CD4-positive, alpha-beta T cell treated with Interleukin-15 for 1 hour (primary cell): ENCODE measurements at regions not wholly inside any gene's neighbourhood (a gene's known extent, or its start where the extent isn't known, plus 50 kb on each side); places are given as distances from the start of the nearest gene placed in this dataset.
"Not testable (repeated sequence)": the region's sequence is repeated elsewhere in the genome, so short reads cannot be mapped to it uniquely, and the experiment has no call there.

Experiments
- DNase-seq: peaks from one replicate; pipeline ENCODE4 v3.0.0-alpha.2; 2020

DNA sequence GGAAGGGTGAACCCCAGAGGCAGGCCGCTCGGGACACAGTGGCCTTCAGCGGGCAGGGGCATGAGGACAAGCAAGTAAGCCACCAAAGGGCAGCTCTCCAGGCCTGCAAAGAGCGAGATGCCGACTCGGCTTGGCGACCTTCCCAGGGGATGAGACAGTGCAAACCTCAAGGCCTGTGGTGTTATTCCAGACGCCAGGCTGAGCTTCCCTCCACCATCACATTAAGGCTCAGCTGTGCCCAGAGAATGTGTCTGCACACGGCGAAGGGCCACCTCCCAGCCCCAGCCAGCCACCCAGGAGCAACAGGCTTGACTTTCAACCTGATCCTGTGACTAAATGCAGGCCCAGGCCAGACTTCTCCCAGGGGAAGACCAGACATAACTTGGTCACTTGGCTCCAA is 251.4 kb downstream of the SOX9 start:
- DNase-seq, result no peak

DNA sequence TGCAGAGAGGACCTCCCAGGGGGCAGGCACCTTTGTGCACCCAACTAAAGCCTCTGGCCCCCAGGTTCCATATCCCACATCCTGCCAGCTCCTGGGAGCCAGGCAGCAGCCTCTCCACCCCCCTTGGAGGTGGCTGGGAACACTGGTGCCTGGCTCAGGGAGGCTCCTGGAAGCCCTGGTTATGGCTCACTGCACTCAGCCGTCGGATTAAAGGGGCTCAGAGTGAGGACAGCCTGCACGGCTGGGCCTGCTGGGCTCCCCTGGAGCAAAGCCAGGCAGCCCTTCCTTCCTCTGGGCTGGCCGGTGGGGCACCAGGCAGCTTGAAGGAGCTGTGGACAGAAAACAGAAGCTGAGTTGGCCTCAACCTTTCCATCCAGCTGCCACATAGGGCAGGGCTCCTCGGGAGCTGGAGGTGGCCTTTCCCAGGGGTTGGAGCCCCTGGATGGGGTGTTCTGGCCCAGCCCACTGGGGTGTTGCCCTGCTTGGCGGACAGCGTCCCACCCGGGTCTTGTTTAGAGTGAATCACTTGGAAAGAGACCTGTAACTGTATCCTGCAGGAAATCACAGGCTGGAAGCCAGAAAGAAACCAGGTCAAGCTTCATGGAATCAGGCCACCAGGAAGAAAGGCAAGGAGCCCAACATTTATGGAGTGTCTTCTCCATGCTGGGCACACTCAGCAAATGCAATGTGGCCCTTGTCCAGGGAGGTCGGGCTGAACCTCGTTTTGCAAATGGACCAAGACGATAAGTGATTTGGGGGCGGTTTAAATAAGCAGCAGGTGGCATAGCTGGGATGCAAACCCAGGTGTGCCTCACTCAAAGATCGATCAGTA is 253.3 kb downstream of the SOX9 start:
- no peak for DNase-seq

DNA sequence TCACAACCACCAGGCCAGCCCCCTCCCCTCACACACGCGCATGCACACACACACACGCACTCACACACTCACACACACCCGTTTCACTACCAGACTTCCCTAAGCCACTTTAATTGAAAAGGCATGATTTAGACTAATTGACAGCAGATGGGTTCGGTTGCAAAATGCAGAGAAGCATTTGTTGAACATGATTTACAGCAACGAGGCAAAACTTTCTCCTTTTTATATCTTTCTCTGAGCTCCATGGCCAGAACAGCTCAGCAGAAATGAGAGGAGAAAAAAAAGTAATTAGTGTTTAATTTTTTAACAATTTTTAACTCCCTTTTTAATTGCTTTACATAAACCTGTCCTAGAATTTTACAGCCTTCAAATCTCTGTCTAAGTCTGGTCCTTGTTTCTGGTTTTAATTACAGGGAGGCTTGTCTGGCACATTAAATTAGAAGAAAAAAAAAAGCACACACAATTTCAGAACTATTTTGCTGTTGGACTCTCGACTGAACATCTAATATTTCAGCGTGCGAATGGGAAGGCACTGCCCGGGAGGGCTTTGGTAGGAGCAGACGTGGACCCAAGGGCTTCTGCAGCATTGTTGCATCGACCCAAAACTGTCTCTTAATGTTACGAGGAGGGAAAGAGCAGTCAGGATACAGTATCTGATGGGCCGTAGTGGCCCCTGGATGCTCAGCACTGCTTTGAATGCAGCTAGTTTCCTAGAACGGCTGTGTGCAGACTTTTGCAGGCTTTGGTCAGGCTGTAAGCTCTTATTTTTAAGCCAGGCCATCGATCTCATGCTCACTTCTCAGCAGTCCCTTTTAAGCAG is 255.9 kb downstream of the SOX9 start:
- DNase-seq, result no peak

DNA sequence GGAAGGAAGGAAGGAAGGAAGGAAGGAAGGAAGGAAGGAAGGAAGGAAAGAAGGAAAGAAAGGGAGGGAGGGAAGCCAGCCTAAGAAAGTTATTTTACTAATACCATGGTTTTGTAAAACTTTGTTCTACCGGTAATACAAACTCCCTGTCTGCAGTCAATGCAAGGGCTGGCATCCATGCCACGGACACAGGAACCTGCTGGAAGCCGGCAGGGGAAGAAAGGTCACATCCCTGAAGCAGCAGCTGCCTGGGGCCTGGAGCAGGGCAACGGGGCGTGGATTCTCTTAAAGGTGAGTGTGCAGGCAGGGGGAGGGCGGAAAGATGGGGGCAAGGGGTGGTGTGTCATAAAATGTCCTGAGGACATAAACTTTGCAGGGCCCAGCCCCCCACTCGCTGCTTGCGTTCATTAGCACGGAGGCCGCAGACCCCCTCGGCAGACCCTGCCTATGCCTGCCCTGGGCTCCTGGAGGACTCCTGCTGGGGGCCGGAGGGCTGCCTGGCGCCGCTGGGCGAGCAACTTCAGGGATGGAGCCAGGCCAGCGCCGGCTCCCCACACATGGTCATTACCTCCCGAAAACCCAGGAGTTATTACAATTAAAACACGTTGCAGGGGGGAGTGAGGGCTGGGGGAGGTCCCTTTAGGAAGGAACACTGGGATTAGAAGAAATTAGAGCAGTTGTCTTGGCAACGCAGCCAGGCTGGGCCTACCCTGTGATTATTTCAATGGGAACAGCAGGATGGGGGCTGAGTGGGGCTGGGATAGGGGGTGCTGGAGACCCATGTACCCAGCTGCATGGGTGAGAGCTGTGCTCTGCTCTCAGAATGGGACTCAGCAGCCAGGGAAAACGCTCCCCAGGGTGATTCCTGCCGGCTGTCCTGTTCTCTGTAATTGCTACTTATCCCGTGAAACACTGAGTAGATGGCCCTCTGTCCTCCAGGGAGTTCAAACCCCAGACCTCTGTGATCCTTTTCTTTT is 257.9 kb downstream of the SOX9 start:
- DNase-seq, result no peak

DNA sequence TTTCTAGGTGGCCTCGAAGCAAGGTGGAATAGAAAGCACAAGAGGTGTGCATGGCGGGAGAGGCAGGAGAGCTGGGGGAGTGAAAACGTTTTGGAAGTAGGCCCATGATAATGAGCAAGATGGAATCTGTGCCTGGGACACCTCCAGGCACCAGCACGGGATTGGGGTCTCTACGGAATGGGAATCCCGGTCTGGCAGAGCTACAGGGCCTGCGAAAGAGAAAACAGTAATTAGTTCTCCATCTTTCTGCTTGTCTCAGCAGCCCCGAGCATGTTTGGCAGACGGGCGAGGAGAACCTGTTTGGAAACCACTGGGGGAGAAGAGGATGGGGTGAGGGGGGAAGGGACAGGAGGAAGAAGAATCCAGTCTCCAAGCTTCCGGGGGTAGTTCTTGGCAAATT is 258.7 kb downstream of the SOX9 start:
- no peak for DNase-seq

DNA sequence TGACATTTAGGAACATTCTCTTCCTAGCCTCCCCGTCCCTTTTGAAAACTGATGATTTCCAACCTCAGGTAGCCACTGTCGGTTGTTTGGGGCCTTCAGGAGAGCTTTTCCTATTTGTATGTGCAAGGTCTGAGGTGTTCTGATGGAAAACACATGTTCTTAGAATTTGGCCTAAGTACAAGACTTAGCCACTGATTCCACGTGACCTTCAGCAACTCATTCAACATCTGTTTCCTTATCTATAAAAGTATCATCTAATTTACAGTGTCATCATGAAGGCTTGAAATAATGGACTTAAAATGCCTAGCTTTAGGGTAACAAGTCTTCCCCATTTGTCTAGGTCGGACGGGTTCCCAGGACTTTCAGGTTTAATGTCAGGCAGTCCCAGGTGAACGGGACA is 259.3 kb downstream of the SOX9 start:
- no peak for DNase-seq

DNA sequence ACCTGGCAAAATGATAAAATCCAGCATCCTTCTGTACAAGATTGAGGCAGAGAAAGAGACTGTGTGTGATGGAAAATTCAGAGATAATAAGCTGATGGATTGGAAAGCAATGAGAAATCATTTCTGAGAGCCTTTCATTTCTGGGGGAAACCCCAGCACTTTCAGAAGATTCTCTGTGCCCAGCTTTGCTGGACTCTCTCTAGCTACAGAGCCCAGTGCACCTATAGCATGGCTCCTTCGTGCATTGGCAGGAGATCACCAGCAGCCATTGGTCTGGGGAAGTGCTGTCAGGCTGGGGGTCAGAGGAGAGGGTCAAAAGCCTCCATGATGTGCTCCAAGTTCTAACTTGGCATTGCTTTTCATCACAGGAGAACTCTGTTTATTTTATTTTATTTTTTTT is 259.9 kb downstream of the SOX9 start:
- no peak for DNase-seq

DNA sequence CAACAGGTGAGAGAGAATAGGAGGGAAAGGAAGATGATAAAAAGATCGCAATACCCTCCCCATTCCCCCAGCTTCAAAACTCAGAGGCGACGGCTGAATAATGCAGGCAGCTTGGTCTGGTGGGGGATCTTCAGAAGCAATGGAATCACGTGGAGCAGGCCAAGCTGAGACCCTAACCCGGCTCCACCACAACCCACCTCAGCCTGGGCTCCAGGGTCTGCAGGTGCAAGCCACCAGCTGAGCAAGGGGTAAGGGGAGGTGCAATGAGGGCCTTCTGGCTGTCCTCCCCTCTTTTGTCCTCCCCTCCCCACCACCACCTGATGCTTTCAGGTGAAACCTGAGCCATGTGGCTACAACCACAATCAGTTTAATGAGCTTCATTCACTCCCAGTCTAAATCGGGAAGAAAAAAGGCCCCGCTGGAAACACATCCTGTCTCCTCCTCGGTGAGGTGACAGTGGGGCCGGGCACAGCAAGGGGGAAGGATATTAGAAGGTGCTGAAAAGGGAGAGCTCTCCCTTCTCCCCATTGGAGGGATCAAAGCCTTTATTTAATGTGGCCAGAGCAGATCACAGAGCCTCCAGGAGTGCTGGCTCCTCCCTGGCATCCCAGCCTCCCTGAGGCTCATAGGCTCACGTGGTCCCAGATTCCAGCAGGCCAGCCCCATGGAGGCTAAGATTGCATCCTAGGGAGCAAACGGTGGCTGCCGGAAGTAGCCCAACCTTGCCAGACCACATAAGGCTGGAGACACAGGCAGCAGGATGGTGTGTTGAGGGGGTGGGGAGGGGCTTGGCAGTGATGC is 261.0 kb downstream of the SOX9 start:
- DNase-seq, result no peak

DNA sequence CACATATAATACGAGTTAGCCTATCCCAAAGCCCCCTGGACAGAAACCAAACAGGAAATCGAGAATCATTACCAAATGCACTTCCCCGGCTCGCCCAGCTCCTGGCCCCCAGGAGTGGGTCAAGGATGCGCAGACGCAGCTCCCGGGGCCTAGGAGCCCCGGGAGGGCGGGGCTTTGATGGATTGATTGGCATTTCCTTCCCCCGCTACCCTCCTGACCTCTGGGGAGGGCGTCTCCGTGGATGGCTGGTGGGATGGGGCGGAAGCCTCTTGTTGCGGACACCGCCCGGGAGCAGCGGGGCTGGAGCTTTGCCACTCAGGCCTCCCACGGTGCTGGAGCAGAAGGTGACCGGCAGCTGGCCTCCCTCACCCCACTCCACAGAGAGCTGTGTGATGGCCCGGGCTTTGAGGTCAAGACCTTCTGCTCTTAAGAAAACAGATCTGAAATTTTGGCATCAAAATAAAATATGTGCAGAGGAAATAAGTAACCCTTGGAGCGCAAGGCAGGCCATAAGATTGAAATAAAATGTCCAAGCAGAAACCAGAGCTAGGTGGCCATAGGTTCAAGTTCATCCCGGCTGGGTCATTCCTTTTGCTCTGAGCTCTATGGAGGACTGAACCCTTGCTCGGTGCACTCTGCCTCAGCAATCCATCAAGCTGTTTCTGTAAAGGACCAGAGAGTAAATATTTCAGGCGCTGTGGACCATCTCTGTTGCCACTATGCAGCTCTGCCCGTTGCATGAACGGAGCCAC is 262.3 kb downstream of the SOX9 start:
- no peak for DNase-seq

DNA sequence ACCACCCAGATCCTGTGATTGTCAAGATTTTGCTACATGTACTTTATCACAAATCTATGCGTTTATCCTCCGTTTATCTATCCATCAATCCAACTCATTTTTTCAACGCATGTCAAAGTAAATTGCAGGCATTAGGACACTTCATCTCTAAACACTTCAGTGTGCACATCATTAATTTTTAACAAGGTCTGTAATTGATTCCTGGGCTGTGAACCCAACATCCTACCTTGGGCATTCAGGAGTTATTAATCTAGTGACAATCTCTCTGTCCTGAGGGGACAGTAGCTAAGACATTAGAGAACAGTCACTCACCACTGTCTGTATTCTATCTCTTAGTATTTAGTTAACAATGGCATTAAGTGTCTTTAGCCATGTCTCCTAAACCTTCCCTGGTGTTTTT is 264.7 kb downstream of the SOX9 start:
- DNase-seq, result no peak

DNA sequence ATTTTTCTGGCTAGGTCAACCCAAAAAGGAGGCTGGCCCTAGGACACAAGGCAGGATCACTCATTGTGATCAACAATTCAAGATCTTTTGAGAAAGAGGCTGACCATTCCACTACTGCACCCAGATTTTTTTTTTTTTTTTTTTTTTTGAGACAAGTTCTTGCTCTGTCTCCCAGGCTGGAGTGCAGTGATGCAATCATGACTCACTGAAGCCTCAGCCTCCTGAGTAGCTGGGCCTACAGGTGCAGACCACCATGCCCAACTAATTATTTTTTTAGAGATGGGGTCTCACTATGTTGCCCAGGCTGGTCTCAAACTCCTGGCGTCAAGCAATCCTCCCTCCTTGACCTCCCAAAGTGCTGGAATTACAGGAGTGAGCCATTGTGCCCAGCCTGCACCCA is 265.4 kb downstream of the SOX9 start:
- not testable (repeated sequence) for DNase-seq

DNA sequence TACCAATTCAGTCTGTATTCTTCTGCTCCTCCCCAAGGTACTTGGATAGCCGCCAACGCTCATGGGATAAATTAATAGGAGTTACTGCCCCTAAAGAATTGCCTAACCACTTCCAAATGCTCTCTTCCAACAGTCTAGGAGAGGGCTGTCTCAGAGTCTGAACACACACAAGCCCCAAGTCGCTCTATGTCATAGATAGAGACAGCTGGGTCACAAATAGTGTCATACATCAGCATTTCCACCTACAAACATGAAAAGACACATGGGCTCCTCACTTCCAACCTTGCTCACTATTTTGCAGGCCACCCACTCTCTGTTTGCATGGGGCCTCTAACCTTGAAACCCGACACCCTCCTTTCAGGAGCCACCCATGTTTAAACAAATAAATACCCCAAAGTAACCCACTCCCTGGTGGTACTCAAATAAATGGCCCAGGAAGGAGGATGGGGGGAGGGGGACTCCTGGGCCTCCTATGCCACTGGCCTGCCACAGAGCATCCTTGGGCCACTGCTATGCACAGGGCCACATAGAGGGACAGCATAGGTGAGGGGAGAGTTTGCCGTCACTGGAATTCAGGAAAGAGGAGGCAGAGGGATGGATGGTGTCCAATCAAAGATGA is 265.9 kb downstream of the SOX9 start:
- DNase-seq, result no peak

DNA sequence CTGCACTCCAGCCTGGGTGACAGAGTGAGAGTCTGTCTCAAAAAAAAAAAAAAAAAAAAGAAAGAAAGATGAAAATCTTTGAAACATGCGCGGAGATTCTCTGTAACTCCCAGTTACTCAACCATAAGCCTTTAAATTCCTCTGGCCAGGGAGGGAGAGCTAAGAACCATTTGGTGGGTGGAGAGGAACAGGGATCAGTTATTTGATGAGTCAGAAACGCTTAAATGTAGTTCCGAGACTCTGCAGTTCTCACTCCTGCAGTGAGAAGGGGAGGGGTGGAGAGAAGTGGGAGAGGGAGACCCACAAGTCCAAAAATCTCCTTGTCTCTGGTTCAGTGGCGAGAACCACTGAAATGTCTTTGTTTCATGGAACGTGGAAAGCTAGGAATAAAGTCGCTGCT is 266.7 kb downstream of the SOX9 start:
- DNase-seq, result no peak

DNA sequence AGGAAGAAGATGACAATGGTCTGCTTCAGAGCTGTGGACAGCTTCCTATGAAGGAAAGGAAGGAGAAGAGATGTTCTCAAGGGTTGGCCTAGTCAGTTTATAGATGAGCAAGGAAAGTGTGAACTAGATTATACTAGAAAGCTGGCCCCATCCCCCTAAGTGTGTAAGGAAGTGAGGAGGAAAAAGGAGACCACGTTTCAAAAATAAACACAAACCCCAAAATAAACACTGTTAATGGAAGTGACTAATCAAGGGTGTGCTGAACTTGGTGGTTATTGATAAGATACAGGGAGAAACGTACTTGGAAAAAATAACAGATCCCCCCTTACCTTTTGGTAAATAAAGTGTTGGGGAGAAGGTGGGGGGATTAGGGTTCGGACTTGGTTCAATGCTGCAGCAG is 267.1 kb downstream of the SOX9 start:
- no peak for DNase-seq

DNA sequence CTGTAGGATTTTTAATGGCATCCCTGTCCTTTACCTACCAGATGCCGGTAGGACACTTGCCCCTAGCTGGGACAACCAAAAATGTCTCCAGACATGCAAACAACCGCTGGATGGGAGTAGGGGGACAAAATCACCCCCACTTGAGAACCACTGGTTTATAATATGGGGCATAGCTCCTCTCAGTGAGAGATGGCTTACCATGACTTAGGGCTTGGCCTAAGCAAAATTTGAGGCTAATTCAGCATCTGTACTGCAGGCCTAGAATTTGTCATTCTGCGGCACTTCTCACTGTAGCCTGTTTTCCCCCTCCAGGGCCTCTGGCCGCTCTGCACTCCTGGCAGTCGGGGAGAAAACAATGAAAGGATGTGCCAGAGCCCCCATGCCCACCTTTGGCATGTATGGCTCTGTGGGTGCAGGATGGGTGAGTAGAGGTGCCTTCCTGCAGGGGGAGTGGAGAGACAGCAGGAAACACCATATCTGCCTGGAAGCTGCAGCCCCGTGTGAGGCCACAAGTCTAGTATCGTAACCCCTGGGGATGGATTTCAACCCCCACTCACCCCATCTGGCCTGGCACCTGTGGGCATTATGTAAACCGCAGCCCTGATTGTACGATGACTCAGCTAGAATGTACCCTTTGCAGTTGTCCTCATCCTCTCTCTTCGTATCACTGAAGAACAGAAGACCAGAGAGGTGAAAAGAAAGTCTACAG is 268.1 kb downstream of the SOX9 start:
- no peak for DNase-seq

DNA sequence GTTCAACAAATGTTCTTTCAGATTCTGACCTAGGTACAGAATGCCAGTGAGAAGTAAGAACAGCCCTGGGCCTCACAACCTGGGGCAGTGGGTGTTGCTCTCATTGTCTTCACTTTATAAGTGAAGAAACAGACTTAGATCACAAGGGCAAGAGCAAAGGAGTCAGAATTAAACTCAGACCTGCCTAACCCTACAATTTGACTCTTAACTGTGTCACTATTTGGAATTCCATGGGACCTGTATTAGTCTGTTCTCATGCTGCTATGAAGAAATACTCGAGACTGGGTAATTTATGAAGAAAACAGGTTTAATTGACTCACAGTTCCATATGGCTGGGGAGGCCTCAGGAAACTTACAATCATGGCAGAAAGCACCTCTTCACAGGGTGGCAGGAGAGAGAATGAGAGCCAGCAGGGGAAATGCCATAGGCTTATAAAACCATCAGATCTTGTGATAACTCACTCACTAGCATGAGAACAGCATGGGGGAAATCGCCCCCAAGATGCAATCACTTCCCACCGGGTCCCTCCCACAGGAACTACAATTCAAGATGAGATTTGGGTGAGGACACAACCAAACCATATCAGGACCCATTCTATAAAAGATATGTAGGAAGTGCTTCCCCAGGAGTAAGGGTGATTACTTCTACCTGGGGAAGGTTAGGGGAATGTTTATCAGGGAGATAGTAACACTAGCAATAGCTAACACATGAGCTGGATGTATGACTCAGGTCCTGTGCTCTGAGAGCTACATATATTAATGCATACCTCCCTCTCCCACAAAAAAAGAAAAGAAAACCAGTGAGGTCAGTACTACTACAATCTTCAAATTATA is 270.1 kb downstream of the SOX9 start:
- DNase-seq, result no peak

DNA sequence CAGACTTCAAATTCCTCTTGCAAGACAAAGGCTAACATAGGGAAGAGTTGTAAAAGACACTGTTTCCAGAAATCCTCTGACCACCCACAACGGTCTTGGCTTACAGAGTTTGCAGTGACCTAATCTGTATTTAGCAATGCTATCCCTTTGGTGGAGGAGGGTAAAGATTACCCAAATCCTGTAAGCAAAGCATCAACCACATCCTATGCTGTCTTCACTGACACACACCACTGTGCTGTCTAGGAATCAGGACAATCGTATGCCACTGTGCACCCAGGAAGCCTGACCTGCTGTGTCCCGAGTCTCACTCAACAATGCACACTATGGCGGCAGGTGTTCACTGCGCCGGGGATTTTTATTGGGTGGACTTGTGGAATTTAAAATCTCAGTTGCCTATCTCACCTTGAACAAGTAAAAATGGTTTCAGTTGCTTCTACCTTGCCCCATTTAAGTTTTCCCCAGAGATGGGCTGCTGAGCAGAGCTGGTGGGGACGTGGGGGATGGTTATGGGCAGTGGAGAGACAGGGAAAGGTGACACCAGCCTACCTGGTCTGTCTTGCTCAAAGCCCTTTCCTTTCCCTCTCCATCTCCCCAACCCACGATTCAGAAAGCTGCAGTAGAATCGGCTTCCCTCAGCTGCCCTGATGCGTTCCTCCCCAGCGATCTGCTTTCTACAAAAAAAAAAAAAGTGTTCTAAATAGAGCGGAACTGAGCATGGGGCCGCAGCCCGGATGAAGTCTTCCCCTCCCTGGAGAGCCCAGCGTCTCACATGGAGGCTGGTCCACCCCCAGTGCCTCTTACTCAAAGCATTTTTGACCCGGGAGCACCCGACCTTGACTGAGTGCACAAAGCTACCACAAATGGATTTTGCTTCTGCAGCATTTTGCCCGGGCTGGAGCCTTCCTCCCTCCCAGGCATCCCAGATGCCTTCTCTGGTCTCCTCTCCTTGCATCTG is 271.5 kb downstream of the SOX9 start:
- DNase-seq, result no peak

DNA sequence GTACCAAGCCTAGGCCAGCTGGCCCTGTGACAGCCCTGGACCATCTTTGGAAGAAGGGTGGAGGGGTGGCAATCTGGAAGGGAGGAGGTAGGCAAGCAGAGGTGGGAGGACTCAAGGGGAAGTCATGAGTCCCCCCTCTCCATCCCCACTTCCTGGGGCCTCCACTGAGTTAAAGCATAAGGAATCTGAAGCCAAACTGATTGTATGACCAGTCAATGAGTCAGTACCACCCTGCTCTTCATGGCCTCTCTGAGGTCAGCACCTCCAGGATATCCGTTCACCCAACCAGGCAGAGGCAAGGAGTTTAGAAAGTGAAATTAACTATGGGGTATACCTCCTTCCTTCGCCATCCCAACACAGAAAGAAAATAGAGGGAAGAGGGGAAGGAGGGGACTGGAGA is 272.7 kb downstream of the SOX9 start:
- DNase-seq, result no peak
